ENCODE measurements at regions not wholly inside any gene's neighbourhood (a gene's known extent, or its start where the extent isn't known, plus 50 kb on each side); places are given as distances from the start of the nearest gene placed in this dataset.

DNA sequence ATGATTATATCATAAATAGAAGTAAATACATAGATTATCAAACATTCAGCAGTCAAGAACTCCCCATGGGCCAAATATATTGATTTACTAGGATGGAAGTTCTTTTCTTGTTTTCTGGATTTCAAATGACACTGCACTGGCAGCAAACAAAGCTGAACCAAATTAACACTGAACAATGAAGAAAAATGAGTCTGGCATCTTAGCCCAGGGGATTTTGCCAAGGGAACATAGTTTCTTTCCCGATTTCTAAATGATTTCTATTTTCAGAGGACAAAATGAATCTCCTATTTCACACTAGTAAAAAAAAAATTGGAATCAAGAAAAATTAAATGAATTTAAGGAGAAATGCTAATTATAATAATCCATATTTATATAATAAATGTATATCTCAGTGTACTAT lies 116.9 kb upstream of the FAM174A start:
- TF ChIP-seq EZH2 (IDR thresholded peaks at IDR 0.05; ENCODE audit: borderline replicate concordance, low read depth, low read length, severe bottlenecking) = no peak
- TF ChIP-seq, protein P1, sequence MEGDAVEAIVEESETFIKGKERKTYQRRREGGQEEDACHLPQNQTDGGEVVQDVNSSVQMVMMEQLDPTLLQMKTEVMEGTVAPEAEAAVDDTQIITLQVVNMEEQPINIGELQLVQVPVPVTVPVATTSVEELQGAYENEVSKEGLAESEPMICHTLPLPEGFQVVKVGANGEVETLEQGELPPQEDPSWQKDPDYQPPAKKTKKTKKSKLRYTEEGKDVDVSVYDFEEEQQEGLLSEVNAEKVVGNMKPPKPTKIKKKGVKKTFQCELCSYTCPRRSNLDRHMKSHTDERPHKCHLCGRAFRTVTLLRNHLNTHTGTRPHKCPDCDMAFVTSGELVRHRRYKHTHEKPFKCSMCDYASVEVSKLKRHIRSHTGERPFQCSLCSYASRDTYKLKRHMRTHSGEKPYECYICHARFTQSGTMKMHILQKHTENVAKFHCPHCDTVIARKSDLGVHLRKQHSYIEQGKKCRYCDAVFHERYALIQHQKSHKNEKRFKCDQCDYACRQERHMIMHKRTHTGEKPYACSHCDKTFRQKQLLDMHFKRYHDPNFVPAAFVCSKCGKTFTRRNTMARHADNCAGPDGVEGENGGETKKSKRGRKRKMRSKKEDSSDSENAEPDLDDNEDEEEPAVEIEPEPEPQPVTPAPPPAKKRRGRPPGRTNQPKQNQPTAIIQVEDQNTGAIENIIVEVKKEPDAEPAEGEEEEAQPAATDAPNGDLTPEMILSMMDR (IDR thresholded peaks at IDR 0.05; ENCODE audit: borderline replicate concordance, extremely low read depth, low read length, poor library complexity, severe bottlenecking) = no peak
